ENCODE measurements at regions not wholly inside any gene's neighbourhood (a gene's known extent, or its start where the extent isn't known, plus 50 kb on each side); places are given as distances from the start of the nearest gene placed in this dataset.
"Not testable (repeated sequence)": the region's sequence is repeated elsewhere in the genome, so short reads cannot be mapped to it uniquely, and the experiment has no call there.

DNA sequence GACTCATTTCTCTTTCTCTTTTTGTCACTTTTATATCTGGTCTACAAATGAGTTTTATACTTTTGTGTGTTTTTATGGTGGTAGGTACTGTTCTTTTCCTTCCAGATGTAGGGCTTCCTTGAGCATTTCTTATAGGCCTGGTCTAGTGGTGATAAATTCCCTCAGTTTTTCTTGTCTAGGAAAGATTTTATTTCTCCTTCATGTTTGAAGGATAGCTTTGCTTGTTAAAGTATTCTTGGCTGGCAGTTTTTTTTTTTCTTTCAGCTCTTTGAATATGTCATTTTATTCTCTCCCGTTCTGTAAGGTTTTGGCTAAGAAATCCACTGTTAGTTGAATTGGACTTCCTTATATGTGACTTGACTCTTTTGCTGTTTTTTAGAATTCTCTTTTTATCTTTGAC is 292.7 kb downstream of the RPS24 start:
- no peak for DNase-seq

- no peak for DNase-seq
These were observed 294.3 kb downstream of the RPS24 start for GRCh38 chr10:78327778-78328591.

DNA sequence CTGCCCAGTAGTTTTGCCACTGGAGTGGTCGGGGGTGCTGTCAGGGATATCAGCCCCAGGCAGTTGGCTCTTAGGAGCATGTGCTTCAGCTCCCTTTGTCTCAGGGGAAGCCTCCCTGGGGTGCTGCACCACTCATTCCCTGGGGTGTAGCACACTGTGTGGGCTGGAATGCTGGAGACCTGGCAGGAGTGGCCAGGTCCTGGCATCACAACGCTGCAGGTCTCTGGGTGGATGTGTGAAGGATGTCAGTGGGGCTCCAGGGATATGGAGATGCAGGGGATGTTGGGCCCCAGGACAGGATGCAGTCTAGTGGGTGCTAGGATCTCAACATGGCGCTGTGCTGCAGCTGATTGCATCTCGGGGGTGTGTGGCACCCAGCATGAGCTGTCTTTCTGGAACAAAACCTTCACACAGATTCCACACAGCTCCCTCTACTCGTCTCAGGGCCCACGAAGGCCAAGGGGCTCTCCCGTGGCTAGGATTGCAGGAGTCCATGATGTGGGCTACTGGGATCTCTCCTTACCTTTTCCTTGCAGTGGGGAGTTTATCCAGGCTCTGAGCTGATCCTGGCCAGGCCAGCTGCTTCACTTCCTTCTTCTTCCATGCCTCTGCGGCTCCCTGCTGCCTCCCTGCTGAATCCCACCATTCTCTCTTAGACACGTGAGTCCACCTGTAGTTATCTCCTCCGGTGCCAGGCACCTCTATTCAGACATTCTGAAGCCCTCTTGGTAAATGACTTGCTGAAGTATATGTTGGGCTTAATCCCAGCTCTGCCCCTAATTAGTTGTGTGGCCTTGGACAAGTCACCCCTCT is 295.1 kb downstream of the RPS24 start:
- DNase-seq: no peak

DNA sequence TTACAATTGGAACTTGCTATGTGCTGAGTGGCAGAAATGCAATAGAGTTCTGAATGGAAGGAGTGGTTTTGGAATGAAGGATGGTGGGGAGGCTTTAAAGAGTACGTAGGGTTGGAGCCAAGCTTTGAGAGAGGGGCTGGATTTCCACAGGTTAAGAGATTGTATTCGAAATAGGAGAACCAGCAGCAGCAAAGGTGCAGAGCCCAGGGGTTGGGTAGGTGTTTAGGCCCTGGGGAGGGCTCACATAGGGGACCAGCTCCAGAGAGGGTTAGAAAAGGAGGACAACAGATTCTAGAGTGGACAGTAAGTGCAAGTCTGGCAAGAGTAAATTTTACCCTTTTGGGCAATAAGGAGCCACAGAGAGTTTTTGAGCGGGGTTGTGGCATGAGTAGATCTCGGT is 297.2 kb downstream of the RPS24 start:
- no peak for DNase-seq

GRCh38 chr10:78331391-78331922 is 297.8 kb downstream of the RPS24 start:
- no peak for DNase-seq

GRCh38 chr10:78332012-78332411 is 298.3 kb downstream of the RPS24 start:
- DNase-seq: no peak

DNA sequence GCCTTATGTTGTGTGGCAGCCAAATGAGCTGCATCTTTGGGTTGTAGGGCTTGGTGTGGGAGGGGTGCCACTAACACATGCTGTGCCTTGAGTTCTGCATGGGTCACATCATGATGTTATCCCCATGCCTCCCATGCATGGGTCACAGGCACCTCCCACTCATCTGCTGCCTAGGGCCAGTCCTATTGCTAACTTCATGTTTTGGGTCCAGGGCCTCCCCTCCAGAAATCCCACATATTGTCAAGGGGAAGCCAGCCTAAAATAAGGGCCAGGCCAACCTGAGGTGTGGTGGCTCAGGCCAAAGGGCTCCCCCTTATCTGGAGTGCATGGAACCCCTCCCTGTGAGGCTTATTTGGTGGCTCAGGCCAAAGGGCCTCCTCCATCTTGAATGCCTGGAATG is 299.0 kb downstream of the RPS24 start:
- no peak for DNase-seq

- DNase-seq: no peak
These were observed 299.9 kb downstream of the RPS24 start for GRCh38 chr10:78333362-78334143.

DNA sequence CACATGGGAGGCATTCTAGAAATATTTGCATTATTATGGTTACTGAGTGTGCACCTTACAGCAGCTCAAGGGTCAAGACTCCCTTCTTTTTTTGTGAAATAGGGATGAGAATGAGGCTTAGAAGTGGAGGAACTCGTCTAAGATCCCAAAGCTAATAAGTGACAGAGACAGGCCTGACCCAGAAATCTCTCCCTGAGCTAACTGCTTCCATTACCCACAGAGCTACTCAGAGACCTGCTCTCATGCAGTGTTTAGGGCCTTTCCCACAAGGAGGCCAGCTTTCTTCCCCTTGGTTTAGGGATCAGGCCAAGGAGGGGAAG is 301.7 kb downstream of the RPS24 start:
- DNase-seq: no peak

GRCh38 chr10:78335691-78336401 is 302.2 kb downstream of the RPS24 start:
- no peak for DNase-seq

DNA sequence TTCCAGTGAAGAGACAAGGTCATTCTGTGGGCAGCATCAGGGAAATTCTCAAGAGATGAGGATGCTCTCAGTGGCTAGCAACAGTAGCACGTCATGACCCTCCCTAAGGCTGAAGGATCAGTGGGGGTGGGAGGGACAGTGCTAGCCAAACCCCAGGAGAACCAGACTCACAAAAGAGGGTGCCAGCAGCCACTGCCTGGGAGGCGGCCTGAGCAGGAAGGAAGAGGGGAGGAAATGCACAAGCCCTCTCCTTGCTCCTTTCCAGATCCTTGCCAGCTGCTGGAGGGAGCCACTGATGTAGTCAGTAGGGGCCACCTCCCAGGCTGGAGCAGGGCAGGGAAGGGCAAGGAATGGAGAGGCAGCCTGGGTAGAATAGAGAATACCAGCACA is 302.7 kb downstream of the RPS24 start:
- DNase-seq: no peak

GRCh38 chr10:78337016-78337415 is 303.4 kb downstream of the RPS24 start:
- DNase-seq: no peak

- no peak for DNase-seq
These were observed 304.2 kb downstream of the RPS24 start for GRCh38 chr10:78337646-78338391.

GRCh38 chr10:78338717-78339116 is 305.1 kb downstream of the RPS24 start:
- no peak for DNase-seq

DNA sequence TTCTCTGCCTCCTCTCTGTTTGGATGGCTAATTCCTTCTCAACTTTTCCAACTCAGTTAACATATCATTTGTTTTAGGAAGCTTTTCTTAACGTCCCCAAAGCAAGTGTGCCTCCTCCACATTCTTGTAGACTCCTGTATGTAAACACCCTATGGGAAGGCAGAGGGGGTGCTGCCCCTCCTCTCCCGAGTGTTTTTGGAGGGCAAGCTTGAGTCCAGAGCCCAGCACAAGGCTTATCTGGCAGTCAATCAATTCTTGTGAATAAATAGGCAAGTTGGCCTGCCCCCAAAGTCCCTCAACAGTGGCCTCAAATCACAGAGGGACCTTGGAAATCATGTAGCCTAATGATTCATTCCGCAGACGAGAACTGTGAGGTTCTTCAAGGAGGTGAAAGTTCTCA is 305.6 kb downstream of the RPS24 start:
- no peak for DNase-seq

- DNase-seq: no peak
These were observed 308.4 kb downstream of the RPS24 start for GRCh38 chr10:78341953-78342614.

DNA sequence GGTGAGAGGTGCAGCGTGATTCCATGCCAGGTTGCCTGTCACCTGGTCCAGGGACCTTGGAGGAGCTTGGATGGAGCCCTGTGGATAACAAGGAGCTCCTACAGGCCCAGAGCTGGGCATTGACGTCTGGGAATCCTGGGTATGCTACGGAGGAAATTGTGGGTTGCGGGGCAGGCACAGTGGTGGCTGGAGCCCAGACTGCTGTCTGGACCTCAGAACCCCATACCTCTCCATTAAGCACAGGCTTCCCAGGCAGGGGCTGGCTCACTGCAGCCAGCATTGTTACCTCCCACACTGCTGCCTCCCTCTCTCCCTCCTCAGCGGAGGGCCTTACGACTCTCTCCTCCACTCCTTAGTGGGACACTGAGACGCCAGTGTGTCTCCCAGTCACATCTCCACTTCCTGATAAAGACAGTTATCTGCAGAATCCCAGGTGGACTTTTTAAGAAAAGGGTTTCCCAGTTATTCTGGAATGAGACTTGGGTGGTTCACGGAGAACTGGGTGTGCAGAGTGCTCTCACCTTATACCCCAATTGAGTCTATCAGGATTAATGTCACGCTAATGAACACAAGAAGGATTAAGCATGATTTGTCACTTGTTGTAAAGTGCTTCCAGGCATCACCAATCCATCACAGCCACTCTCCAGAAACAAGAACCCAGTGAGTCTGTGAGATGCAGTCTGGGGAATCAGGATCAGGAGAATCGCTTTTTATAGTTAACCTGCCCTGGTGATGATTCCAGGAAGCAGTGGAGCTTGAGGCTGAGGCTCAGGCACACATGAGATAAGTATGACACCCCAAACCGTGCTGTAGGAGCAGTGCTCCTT is 309.4 kb downstream of the RPS24 start:
- DNase-seq: no peak

GRCh38 chr10:78344257-78344656 is 310.6 kb downstream of the RPS24 start:
- not testable (repeated sequence) for DNase-seq

- DNase-seq: not testable (repeated sequence)
These were observed 311.9 kb downstream of the RPS24 start for GRCh38 chr10:78345515-78345914.

DNA sequence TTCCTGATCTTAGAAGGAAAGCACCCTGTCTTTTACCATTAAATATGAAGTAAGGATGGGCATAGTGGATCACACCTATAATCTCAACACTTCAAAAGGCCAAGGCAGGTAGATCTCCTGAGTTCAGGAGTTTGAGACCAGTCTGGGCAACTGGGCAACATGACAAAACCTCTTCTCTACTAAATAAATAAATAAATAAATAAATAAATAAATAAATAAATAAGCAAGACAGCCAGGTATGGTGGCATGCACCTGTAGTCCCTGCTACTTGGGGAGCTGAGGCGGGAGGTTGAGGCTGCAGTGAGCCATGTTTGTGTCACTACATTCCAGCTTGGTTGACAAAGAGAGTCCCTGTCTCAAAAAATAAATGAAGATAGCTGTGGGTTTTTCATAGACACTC is 313.1 kb downstream of the RPS24 start:
- no peak for DNase-seq

Measured in AML-193 (cell line).